Activated T-cell treated with anti-CD3 and anti-CD28 coated beads for 4 hours (primary cell): ENCODE measurements at regions not wholly inside any gene's neighbourhood (a gene's known extent, or its start where the extent isn't known, plus 50 kb on each side); places are given as distances from the start of the nearest gene placed in this dataset.

Source experiments
- DNase-seq: peaks from one replicate; pipeline ENCODE4 v3.0.0-alpha.2; 2020

DNA sequence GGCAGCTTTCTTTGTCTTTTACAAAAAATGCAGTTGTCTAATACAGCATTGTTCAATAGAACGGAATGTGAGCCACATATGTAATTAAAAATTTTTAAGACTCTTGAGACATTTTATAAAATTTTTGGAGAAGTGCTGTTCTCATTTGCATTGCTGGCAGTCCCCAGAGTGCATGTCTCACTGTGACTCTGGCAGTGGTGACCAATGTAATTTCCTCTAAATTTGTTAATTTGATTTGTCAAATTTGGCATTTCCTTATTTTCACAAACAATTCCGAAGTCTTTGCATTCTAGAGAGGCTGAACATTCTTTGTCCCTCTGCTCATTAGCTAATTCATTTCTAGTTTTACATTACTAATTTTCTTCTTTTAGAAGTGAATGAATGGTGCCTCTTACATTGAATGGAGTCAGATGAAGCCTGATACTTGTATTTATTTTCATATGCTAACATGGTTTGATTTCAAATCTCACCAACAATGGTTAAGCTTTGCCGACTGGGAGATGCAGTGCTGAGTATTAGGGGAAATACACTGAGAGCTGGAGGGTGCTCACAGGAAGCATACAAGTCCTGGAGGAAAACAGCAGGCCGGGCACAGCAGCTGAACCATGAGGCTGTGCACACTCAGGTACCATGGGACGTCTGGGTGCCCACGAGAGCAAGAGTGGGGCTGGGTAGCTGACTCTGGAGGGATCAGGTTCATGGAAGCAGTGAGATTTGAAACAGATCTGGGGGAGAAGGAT is 68.5 kb upstream of the ARMC2 start:
- no peak for DNase-seq

DNA sequence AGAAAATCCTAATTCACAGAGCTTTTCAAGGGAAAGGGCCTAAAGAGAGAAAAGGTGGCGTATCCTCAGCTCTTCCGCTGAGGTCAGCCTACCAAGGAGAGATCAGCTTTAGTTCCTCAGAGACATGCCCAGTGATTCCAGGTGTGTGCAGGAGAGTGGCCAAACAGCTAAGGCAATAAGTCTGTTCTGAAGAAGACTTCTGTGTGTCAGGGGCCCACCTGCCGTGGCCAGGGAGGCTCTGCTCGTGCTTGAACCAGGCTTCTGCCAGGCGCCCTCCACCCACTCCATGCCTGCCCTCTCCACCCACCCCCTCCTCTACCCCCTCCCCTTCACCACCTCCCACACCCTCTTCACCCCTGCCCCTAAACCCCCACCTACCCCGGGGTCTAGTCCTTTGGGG is 67.4 kb upstream of the ARMC2 start:
- DNase-seq: no peak

GRCh38 chr6:108781419-108782100 is 66.7 kb upstream of the ARMC2 start:
- DNase-seq: no peak

DNA sequence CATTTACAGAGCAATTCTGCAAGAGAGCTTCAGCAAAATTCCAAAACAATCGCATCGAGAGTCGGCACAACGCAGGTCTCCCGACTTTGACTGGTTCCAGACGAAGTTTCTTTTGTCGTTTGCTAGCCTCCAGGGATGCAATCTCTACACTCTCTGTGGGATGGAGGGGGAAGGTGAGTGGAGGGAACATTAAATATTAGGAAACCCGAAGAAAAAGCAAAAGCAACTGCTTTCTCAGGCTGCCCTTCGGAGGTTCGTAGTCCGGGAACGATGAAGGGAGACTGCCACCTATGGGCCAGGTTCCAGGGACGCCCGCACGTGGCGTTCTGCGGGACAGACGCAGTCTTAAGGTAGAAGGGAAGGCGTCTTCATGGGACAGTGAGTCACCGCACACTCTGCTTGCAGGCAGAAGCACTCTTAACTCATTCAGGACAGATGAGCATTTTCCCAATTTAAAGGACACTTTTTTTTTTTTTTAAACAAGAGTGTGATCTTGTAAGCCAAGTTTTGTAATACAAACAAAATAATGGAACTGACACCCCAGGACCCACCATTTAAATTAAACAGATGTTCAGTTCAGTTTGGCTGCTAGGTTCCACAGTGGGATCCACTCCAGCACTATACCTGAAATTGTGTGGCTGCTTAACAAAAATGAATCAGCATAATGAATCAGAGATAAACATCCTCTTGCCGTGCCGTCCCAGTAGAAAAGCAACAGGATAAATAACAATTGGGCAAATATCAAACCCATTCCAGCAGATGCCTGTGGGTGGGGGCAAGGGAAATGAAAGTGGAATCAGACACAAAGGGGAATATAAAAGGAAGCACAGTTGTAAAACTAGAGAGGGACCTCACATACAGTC is 65.8 kb upstream of the ARMC2 start:
- DNase-seq: peak; percentile 70

DNA sequence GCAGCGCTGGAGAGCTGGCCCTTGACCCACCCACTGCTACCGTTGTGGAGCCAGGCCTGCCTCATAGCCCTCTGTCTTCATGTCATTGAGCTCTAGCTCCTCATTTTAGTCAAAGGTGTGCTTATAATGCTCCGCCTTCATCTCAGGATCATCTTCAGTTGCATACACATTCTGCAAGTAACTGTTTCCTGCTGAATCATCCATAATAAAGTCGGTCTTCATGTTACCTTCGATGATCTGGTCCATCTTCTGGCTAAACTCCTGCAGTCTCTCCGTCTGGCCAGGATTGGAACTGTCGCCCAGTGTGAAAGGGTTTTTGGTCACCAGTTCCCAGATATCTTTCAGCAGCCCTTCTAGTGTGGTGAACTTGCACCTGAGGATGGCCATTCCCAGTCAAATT is 62.6 kb upstream of the ARMC2 start:
- no peak for DNase-seq

GRCh38 chr6:108788416-108788815 is 59.8 kb upstream of the ARMC2 start:
- no peak for DNase-seq

DNA sequence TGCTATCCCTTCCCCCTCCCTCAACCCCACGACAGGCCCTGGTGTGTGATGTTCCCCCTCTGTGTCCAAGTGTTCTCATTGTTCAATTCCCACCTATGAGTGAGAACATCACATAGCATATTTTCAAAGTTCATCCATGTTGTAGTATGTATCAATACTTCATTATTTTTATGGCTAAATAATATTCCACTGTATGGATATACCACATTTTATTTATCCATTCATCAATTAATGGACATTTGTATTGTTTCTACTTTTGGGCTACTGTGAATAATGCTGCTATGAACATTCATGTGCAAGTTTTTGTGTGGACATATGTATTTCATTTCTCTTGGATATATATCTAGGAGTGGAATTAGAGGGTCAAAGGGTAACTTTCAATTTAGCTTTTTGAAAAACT is 58.7 kb upstream of the ARMC2 start:
- DNase-seq: no peak

DNA sequence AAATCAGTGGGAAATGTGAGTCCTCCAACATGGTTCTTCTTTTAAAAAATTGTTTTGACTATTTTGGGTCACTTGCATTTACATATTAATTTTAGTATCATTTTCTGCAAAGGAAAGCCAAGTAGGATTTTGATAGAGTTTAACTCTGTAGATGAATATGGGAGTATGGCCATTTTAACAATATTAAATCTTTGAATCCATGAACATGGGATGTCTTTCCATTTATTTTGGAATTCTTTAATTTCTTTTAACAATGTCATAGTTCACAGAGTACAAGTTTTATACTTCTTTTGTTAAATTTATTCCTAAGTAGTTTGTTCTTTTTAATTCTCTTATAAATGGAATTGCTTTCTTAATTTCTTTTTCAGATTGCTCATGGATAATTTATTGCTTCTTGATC is 56.5 kb upstream of the ARMC2 start:
- DNase-seq: no peak

DNA sequence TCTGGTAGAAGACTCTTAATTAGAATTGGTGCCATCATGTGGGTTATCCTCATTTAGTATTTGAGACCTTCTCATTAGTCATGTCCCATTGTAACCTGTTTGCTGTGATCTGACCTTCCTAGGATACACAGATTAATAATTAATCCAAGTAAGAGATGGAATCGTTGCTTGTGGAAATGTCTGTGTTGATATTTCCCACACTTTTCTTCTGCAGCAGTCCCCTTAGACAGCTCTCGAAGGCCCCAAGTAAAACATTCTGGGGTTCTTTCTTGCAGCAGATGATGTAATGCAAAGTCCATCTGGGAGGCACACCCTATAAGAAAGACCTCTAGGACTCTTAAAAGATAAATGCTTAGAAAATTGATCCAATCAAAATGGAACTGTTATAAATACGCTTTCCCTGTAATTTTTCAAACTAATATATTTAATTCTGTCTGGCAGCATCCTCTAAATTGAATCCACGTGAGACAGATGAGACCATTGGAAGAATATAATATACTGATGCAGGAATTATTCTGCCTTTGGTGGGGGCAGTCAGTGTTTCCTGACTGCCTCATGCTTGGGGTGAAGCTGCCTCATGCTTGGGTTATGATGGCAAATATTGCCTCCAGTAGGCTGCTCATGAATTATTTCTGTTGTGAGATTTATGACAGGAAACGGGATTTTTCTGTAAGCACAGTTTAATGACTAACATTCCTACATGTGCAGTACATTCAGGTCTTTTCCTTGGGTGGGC is 54.5 kb upstream of the ARMC2 start:
- no peak for DNase-seq

DNA sequence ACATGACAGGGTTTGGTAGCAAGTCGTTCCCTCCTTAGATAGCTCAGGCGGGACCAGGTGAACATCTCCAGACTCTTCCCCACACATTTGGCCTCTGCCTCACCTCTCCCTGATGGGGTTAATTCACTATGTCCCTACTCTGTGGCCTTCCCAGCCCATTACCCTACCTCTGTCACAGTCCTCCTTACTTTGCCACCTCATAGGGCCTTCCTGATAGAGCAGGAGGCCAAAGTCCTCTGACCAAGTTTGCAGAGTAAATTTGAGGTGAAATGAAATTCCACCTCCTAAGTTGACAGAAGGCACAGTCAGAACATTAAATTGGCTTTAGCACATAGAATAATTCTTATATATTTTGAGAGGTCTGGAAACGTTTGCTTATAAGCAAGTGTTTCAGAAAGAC is 53.1 kb upstream of the ARMC2 start:
- DNase-seq: no peak

- no peak for DNase-seq
Observed at GRCh38 chr6:108795814-108796213, 52.4 kb upstream of the ARMC2 start.

- DNase-seq: no peak
Observed at GRCh38 chr6:108796875-108797274, 51.3 kb upstream of the ARMC2 start.

DNA sequence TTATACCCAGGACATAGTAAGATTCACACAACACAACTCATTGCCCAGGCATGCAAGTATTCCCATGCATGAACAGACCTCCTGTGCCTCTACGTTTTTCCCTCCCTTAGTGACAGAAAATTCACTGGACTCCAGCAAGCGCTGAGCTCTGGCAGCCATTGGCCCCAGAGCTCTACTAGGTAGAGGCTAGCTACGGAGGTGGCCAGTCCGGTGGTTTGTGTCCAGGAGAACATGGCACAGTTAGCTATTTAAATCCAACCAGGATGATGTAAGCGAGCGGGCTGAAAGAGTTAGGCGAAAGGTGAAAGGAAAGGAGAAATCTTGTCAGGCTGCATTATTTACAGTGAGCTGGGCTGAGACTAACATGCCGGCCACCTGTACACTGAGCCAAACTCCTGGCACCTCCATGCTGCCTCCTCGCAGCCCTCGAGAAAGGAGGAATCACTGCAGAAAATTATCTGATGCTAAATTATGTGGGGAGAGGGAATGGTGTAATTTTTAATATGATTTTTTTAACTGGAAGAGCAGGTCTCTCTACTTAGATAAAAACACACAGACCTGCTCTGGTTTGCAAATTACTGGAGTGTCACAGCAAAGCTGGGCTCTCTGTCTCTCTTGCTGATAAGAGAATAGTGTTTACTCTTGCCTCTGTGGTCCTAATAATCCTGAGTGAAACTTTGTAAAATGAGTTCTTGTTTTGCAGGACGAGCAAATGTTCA is 50.1 kb upstream of the ARMC2 start:
- no peak for DNase-seq
